H1 (cell line): ENCODE measurements at regions not wholly inside any gene's neighbourhood (a gene's known extent, or its start where the extent isn't known, plus 50 kb on each side); places are given as distances from the start of the nearest gene placed in this dataset.

Experiments used
- CTCF ChIA-PET: fragments of 300-600 bp; sonication (Branson Sonifier 250); formaldehyde crosslinking; loops from one replicate; lab custom pipeline; 2021; ENCODE audit not compliant: partially characterized antibody; lab: Charles Lee
- POLR2A ChIA-PET: fragments of 300-600 bp; sonication (Branson Sonifier 250); formaldehyde crosslinking; loops from one replicate; lab custom pipeline; 2021; ENCODE audit warnings: inconsistent platforms; ENCODE audit not compliant: partially characterized antibody; lab: Charles Lee
- DNase-seq, 2 experiments: peaks; one replicate each; pipeline versions ENCODE4 v3.0.0 to v3.0.0-alpha.2; 2010 to 2022; ENCODE audit warnings: low spot score in 2 of 2, low read depth in 1 of 2, mixed read lengths in 1 of 2
- FAIRE-seq: peaks from 2 replicates; lab custom pipeline; 2011; peaks lifted over from hg19 to GRCh38; lab: Jason Lieb, UNC
- H2AFZ ChIP-seq: 2 replicates; pipeline ENCODE4 v1.8.1; 2012; ENCODE audit warnings: low read length, inconsistent platforms
- H2AK5ac ChIP-seq: 2 replicates; pipeline ENCODE4 v1.6.1; 2013; ENCODE audit warnings: low read depth, low read length
- H2BK120ac ChIP-seq: replicated peaks from 2 replicates; pipeline ENCODE3; 2013; ENCODE audit warnings: low read depth, low read length, inconsistent platforms
- H2BK12ac ChIP-seq: 2 replicates; pipeline ENCODE4 v1.6.1; 2013; ENCODE audit warnings: low read depth, low read length
- H2BK15ac ChIP-seq: 2 replicates; pipeline ENCODE4 v1.6.1; 2013; ENCODE audit warnings: low read length
- H2BK20ac ChIP-seq: 2 replicates; pipeline ENCODE4 v1.6.1; 2013; ENCODE audit warnings: low read length
- H2BK5ac ChIP-seq: 2 replicates; pipeline ENCODE4 v1.6.1; 2013; ENCODE audit warnings: low read depth, low read length
- H3K14ac ChIP-seq: 2 replicates; pipeline ENCODE4 v1.6.1; 2013; ENCODE audit warnings: inconsistent platforms; ENCODE audit not compliant: insufficient read length
- H3K18ac ChIP-seq: 2 replicates; pipeline ENCODE4 v1.6.1; 2013; ENCODE audit warnings: low read length; ENCODE audit errors: extremely low read depth
- H3K23ac ChIP-seq: 2 replicates; pipeline ENCODE4 v1.6.1; 2013; ENCODE audit warnings: inconsistent platforms; ENCODE audit not compliant: insufficient read length
- H3K23me2 ChIP-seq: 2 replicates; pipeline ENCODE4 v1.6.1; 2013; ENCODE audit warnings: low read depth, low read length
- H3K27ac ChIP-seq: 2 replicates; pipeline ENCODE4 v1.6.1; 2011; ENCODE audit warnings: low read depth, low read length, inconsistent platforms
- H3K27me3 ChIP-seq, 4 experiments: replicated peaks in 1 of 4; 1 replicate in 1 of 4; 2 replicates in 3 of 4; pipeline versions ENCODE4 v1.6.1 to v1.8.1; 2011 to 2013; ENCODE audit warnings: low read length in 3 of 4, mild to moderate bottlenecking in 3 of 4, inconsistent platforms in 2 of 4, mixed read lengths in 2 of 4, moderate library complexity in 1 of 4; ENCODE audit not compliant: control insufficient read depth in 3 of 4, insufficient read depth in 3 of 4; ENCODE audit errors: extremely low read depth in 1 of 4
- H3K36me3 ChIP-seq, 4 experiments: 2 replicates each; pipeline versions ENCODE4 v1.6.1 to v1.8.1; 2011 to 2013; ENCODE audit warnings: mild to moderate bottlenecking in 4 of 4, low read length in 3 of 4, moderate library complexity in 2 of 4, control low read depth in 1 of 4, inconsistent platforms in 1 of 4; ENCODE audit not compliant: insufficient read depth in 4 of 4, control insufficient read depth in 2 of 4
- H3K4ac ChIP-seq: replicated peaks from 2 replicates; pipeline ENCODE3; 2013; ENCODE audit warnings: low read length, low read depth, mixed read lengths, inconsistent platforms; ENCODE audit not compliant: insufficient read length
- H3K4me1 ChIP-seq, 4 experiments: replicated peaks in 1 of 4; 1 replicate in 1 of 4; 2 replicates in 3 of 4; pipeline versions ENCODE4 v1.6.1 to v1.8.1; 2011 to 2013; ENCODE audit warnings: low read length in 3 of 4, inconsistent platforms in 2 of 4, mixed read lengths in 1 of 4; ENCODE audit not compliant: insufficient read depth in 4 of 4, control insufficient read depth in 3 of 4
- H3K4me2 ChIP-seq, 2 experiments: 2 replicates each; pipeline versions ENCODE4 v1.6.1 to v1.8.1; 2011 to 2013; ENCODE audit warnings: low read depth in 2 of 2, low read length in 2 of 2, control low read depth in 1 of 2, inconsistent platforms in 1 of 2, mild to moderate bottlenecking in 1 of 2; ENCODE audit not compliant: insufficient read depth in 1 of 2
- H3K4me3 ChIP-seq, 4 experiments: fragments of 200-600, 300-600 bp in 1 of 4; sonication (generic), shearing (Covaris generic), sonication (Bioruptor Twin) in 1 of 4; 2 replicates each; pipeline versions ENCODE4 v1.5.1 to v1.8.1; 2011 to 2016; ENCODE audit warnings: low read length in 4 of 4, low read depth in 3 of 4, control low read depth in 2 of 4, inconsistent platforms in 2 of 4, mild to moderate bottlenecking in 2 of 4, mixed read lengths in 1 of 4, moderate library complexity in 1 of 4; ENCODE audit not compliant: insufficient read depth in 2 of 4; ENCODE audit errors: extremely low read depth in 1 of 4
- H3K56ac ChIP-seq: replicated peaks from 2 replicates; pipeline ENCODE3; 2013; ENCODE audit warnings: low read depth, mild to moderate bottlenecking, mixed read lengths, low read length, inconsistent platforms; ENCODE audit not compliant: insufficient read length
- H3K79me1 ChIP-seq: 2 replicates; pipeline ENCODE4 v1.6.1; 2013; ENCODE audit warnings: low read depth, low read length, control low read depth
- H3K79me2 ChIP-seq, 2 experiments: 2 replicates each; pipeline versions ENCODE4 v1.6.1 to v1.8.1; 2012 to 2013; ENCODE audit warnings: low read length in 2 of 2, mild to moderate bottlenecking in 2 of 2, inconsistent platforms in 1 of 2; ENCODE audit not compliant: insufficient read depth in 2 of 2, control insufficient read depth in 1 of 2
- H3K9ac ChIP-seq, 4 experiments: replicated peaks in 1 of 4; 1 replicate in 1 of 4; 2 replicates in 3 of 4; pipeline versions ENCODE4 v1.6.1 to v1.8.1; 2011 to 2013; ENCODE audit warnings: low read depth in 3 of 4, low read length in 3 of 4, control low read depth in 2 of 4, mild to moderate bottlenecking in 2 of 4, moderate library complexity in 2 of 4, inconsistent platforms in 1 of 4; ENCODE audit errors: extremely low read depth in 1 of 4
- H3K9me3 ChIP-seq, 2 experiments: 2 replicates each; pipeline versions ENCODE4 v1.6.1 to v1.8.1; 2012 to 2013; ENCODE audit warnings: mild to moderate bottlenecking in 2 of 2, moderate library complexity in 2 of 2, control low read depth in 1 of 2, inconsistent platforms in 1 of 2, low read depth in 1 of 2, low read length in 1 of 2, mixed read lengths in 1 of 2; ENCODE audit not compliant: insufficient read depth in 2 of 2
- H4K20me1 ChIP-seq, 2 experiments: replicated peaks in 1 of 2; 2 replicates each; pipeline versions ENCODE3 to v1.8.1; 2011 to 2013; ENCODE audit warnings: inconsistent platforms in 2 of 2, low read length in 2 of 2, mild to moderate bottlenecking in 1 of 2; ENCODE audit not compliant: insufficient read depth in 2 of 2, control insufficient read depth in 1 of 2
- H4K5ac ChIP-seq: 2 replicates; pipeline ENCODE4 v1.6.1; 2013; ENCODE audit warnings: low read length, low read depth, mixed read lengths, inconsistent platforms; ENCODE audit not compliant: insufficient read length
- H4K8ac ChIP-seq: 2 replicates; pipeline ENCODE4 v1.8.0; 2013; ENCODE audit warnings: mild to moderate bottlenecking, moderate library complexity, low read length, inconsistent platforms; ENCODE audit not compliant: insufficient read depth; ENCODE audit errors: extremely low read depth
- H4K91ac ChIP-seq: replicated peaks from 2 replicates; pipeline ENCODE3; 2013; ENCODE audit warnings: low read length, mixed read lengths, inconsistent platforms; ENCODE audit not compliant: insufficient read length
- ATF3 ChIP-seq: IDR thresholded peaks from 2 replicates; pipeline ENCODE4 v1.6.1; 2011; ENCODE audit warnings: low read depth, mild to moderate bottlenecking, low read length; ENCODE audit not compliant: insufficient read depth
- BRCA1 ChIP-seq: IDR thresholded peaks from 2 replicates; pipeline ENCODE4 v1.6.1; 2012; ENCODE audit warnings: low read depth, low read length, improper control_type of control experiment
- E2F6 ChIP-seq: IDR thresholded peaks from 2 replicates; pipeline ENCODE4 v1.6.1; 2012; ENCODE audit warnings: inconsistent platforms
- HDAC6 ChIP-seq: IDR thresholded peaks from one replicate; pipeline ENCODE4 v1.7.1; 2012; ENCODE audit warnings: low read depth, mild to moderate bottlenecking, inconsistent platforms, low read length, moderate library complexity
- SIRT6 ChIP-seq: IDR thresholded peaks from one replicate; pipeline ENCODE4 v1.7.1; 2012; ENCODE audit warnings: low read length, inconsistent platforms
- WGBS, 2 experiments: shearing (Covaris generic) in 1 of 2; methylation state at CpG; one replicate each; pipeline versions ENCODE4 v1.1.6 to v1.1.7; 2013 to 2015; ENCODE audit warnings: low lambda C conversion rate in 2 of 2, mixed read lengths in 2 of 2, inconsistent platforms in 1 of 2, low coverage in 1 of 2, missing lambda C conversion rate in 1 of 2; ENCODE audit not compliant: insufficient replicate concordance in 2 of 2, insufficient coverage in 1 of 2, insufficient read length in 1 of 2; ENCODE audit errors: extremely low coverage in 1 of 2, missing lambda C conversion rate in 1 of 2; 5-methylcytosine and 5-hydroxymethylcytosine counted together

GRCh38 chrX:45622042-45622423 lies 421.4 kb upstream of the DIPK2B start:
- no peak overlapping the region for H3K14ac ChIP-seq
- H3K9ac ChIP-seq: no peak overlapping the region; a peak in 1 of 7 replicates
- no peak for FAIRE-seq
- no peak overlapping the region for H4K8ac ChIP-seq
- H3K27me3 ChIP-seq: no peaks in the 10 kb centered on the region
- CTCF ChIA-PET: interaction anchor here (0.7 to 0.8 kb wide), 2 partner anchors 10 to 11 kb away, joined by 3 read pairs; no protein-coding TSS in a partner anchor
- no peak overlapping the region for H3K4me2 ChIP-seq
- POLR2A ChIA-PET: no interaction called here
- no peak overlapping the region for H4K5ac ChIP-seq
- H3K27ac ChIP-seq: no peak overlapping the region
- H2BK5ac ChIP-seq: no peak overlapping the region
- 84% methylated on average over 3 of the region's 3 CpGs; no CpG with 5 or more reads in 1 of the 2 experiments for WGBS, 2 experiments
- no peaks in the 10 kb centered on the region for H3K79me1 ChIP-seq
- no peaks in the 10 kb centered on the region for H4K20me1 ChIP-seq
- H2AK5ac ChIP-seq: no peak overlapping the region
- no peak overlapping the region for H3K56ac ChIP-seq
- no peaks in the 10 kb centered on the region for H3K23me2 ChIP-seq
- TF ChIP-seq HDAC6: no peak
- TF ChIP-seq E2F6: no peak
- no peak for TF ChIP-seq SIRT6
- TF ChIP-seq ATF3: no peak
- no peak for TF ChIP-seq BRCA1
- H2BK120ac ChIP-seq: no peak overlapping the region
- no peak overlapping the region for H2BK20ac ChIP-seq
- H3K23ac ChIP-seq: no peak overlapping the region
- no peak overlapping the region for H3K18ac ChIP-seq
- no peak overlapping the region for H3K4ac ChIP-seq
- no peak overlapping the region for H4K91ac ChIP-seq
- H2AFZ ChIP-seq: no peak overlapping the region
- H3K9me3 ChIP-seq: no peaks in the 10 kb centered on the region
- no peak for DNase-seq
- no peak overlapping the region for H2BK12ac ChIP-seq
- no peak overlapping the region for H2BK15ac ChIP-seq
- H3K36me3 ChIP-seq: no peaks in the 10 kb centered on the region
- H3K4me1 ChIP-seq: no peaks in the 10 kb centered on the region
- no peaks in the 10 kb centered on the region for H3K79me2 ChIP-seq
- no peak overlapping the region for H3K4me3 ChIP-seq
